Activated B cell treated with CpG ODN at 0.5 μM for 24 hours (primary cell): ENCODE measurements at regions not wholly inside any gene's neighbourhood (a gene's known extent, or its start where the extent isn't known, plus 50 kb on each side); places are given as distances from the start of the nearest gene placed in this dataset.

Experiments
- ATAC-seq: fragments of 200-7000 bp; cut with Tn5 transposase; one replicate; pipeline ENCODE4 v1.10.0; 2021; ENCODE audit warnings: low read depth, mild to moderate bottlenecking, moderate library complexity
- CTCF ChIA-PET: fragments of 350-600 bp; sonication (Branson Sonifier 250); formaldehyde crosslinking; loops from one replicate; lab custom pipeline; 2021; ENCODE audit warnings: antibody characterized with exemption; lab: Charles Lee
- POLR2A ChIA-PET: fragments of 350-600 bp; sonication (Branson Sonifier 250); formaldehyde crosslinking; loops from one replicate; lab custom pipeline; 2021; ENCODE audit warnings: antibody characterized with exemption; lab: Charles Lee
- DNase-seq: peaks from one replicate; pipeline ENCODE4 v3.0.0; 2022
- H3K27ac Mint-ChIP-seq: one replicate; pipeline ENCODE4 v1.8.0; 2020; ENCODE audit warnings: mixed read lengths
- H3K27me3 Mint-ChIP-seq: one replicate; pipeline ENCODE4 v1.8.0; 2021; ENCODE audit warnings: mixed read lengths
- H3K36me3 Mint-ChIP-seq: one replicate; pipeline ENCODE4 v1.8.0; 2021; ENCODE audit warnings: low read depth, mixed read lengths
- H3K4me1 Mint-ChIP-seq: one replicate; pipeline ENCODE4 v1.8.0; 2021; ENCODE audit warnings: mixed read lengths
- H3K4me3 Mint-ChIP-seq: one replicate; pipeline ENCODE4 v1.8.0; 2020; ENCODE audit warnings: mild to moderate bottlenecking, mixed read lengths
- H3K9me3 Mint-ChIP-seq: one replicate; pipeline ENCODE4 v1.8.0; 2020; ENCODE audit warnings: mixed read lengths
- intact Hi-C: fragments of 100-400 bp; cut with micrococcal nuclease; formaldehyde crosslinking; loops from one replicate; pipeline ENCODE4 v1.15.1; 2024
- TF ChIP-seq, protein P1 (sequence below): fragments of 200-600 bp; IDR thresholded peaks from one replicate; pipeline ENCODE4 v1.8.0; 2022; ENCODE audit warnings: antibody characterized with exemption, mild to moderate bottlenecking

DNA sequence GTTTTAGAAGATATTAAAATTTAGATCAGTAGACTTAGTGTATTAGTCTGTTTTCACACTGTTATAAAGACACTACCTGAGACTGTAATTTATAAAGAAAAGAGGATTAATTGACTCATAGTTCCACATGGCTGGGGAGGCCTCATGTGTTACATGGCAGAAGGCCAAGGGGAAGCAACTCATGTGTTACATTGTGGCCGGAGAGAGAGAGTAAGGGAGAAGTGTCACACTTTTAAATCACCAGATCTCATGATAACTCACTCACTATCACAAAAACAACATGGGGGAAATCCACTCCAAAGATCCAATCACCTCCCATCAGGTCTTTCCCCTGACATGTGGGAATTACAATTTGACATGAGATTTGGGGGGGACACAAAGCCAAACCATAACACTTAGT lies 1159.7 kb upstream of the PCDH7 start:
- TF ChIP-seq, protein P1, sequence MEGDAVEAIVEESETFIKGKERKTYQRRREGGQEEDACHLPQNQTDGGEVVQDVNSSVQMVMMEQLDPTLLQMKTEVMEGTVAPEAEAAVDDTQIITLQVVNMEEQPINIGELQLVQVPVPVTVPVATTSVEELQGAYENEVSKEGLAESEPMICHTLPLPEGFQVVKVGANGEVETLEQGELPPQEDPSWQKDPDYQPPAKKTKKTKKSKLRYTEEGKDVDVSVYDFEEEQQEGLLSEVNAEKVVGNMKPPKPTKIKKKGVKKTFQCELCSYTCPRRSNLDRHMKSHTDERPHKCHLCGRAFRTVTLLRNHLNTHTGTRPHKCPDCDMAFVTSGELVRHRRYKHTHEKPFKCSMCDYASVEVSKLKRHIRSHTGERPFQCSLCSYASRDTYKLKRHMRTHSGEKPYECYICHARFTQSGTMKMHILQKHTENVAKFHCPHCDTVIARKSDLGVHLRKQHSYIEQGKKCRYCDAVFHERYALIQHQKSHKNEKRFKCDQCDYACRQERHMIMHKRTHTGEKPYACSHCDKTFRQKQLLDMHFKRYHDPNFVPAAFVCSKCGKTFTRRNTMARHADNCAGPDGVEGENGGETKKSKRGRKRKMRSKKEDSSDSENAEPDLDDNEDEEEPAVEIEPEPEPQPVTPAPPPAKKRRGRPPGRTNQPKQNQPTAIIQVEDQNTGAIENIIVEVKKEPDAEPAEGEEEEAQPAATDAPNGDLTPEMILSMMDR: no peak
- DNase-seq (no peak), ATAC-seq (no peak)
- intact Hi-C loops: no loop called here
- CTCF ChIA-PET: no interaction called here
- POLR2A ChIA-PET: no interaction called here
- no peak overlapping the region for H3K27ac Mint-ChIP-seq
- no peaks in the 10 kb centered on the region for H3K4me1 Mint-ChIP-seq
- H3K9me3 Mint-ChIP-seq: peaks cover 5% of the 10 kb centered on the region
- H3K27me3 Mint-ChIP-seq: no peaks in the 10 kb centered on the region
- no peaks in the 10 kb centered on the region for H3K36me3 Mint-ChIP-seq
- H3K4me3 Mint-ChIP-seq: no peak overlapping the region

DNA sequence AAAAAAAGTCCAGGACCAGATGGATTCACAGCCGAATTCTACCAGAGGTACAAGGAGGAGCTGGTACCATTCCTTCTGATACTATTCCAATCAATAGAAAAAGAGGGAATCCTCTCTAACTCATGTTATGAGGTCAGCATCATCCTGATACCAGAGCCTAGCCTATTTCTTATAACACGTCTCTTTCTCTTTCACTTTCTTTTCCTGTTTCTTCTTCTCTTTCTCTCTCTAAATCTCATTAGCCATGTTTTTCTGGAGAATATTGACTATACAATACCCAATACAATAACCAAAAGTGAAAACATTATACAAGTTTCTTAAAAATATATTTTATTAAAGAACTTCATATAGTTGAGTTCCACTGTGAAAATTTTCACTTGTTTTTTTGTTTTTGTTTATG lies 1154.9 kb upstream of the PCDH7 start:
- no peak overlapping the region for H3K27ac Mint-ChIP-seq
- DNase-seq (no peak), ATAC-seq (no peak)
- ChIA-PET CTCF (no interaction called here), POLR2A (no interaction called here)
- no peaks in the 10 kb centered on the region for H3K27me3 Mint-ChIP-seq
- TF ChIP-seq, protein P1: no peak
- no peak overlapping the region for H3K4me3 Mint-ChIP-seq
- H3K9me3 Mint-ChIP-seq: no peaks in the 10 kb centered on the region
- H3K4me1 Mint-ChIP-seq: no peaks in the 10 kb centered on the region
- H3K36me3 Mint-ChIP-seq: no peaks in the 10 kb centered on the region
- intact Hi-C loops: no loop called here

DNA sequence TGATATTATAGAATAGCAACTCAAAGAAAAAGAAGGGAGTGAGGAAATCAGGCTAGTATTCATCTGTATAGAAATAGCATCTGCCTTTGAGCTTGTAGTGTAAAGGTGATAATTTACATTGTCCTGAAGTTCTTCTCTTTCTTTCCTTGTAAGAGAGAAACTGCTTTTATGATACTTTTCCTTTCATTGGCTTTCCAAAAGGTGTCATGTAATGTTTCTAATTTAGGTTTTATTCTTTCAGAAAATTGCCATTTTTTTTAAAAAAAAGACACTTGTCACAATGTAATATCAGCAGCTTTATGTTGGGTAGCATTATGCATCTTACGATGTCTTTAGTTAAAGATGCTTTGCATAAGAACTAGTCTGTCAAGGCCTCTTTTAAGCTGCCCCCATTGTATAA lies 1153.8 kb upstream of the PCDH7 start:
- H3K27me3 Mint-ChIP-seq: no peaks in the 10 kb centered on the region
- POLR2A ChIA-PET: no interaction called here
- no peaks in the 10 kb centered on the region for H3K4me1 Mint-ChIP-seq
- TF ChIP-seq, protein P1: no peak
- no peak for DNase-seq
- CTCF ChIA-PET: no interaction called here
- ATAC-seq: no peak
- intact Hi-C loops: no loop called here
- no peak overlapping the region for H3K4me3 Mint-ChIP-seq
- H3K36me3 Mint-ChIP-seq: no peaks in the 10 kb centered on the region
- H3K27ac Mint-ChIP-seq: no peak overlapping the region
- peaks cover 2% of the 10 kb centered on the region for H3K9me3 Mint-ChIP-seq

DNA sequence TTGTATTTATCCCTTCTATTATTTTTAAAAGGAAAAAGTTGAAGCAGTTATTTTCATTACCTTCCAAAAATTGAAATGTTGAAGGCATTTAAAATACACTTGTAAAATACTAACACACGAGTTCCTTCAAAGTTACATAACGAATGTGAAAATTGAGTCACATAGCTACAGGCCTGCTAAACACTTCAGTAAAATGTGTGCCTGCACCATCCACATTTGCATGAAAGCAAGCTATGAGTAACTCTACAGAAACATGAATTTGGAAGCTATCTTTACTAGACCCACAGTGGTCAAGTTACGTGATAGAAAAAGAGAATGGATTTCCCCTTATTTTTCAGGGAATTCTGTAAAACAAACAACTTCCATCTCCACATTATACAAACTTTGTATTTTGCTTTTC lies 1148.8 kb upstream of the PCDH7 start:
- DNase-seq: no peak
- ChIA-PET CTCF (no interaction called here), POLR2A (no interaction called here)
- intact Hi-C loops: no loop called here
- Mint-ChIP-seq H3K36me3 (no peaks in the 10 kb centered on the region), H3K27ac (no peak overlapping the region), H3K4me1 (no peaks in the 10 kb centered on the region), H3K9me3 (peaks cover 7% of the 10 kb centered on the region), H3K4me3 (no peak overlapping the region), H3K27me3 (no peaks in the 10 kb centered on the region)
- no peak for ATAC-seq
- TF ChIP-seq, protein P1: no peak

DNA sequence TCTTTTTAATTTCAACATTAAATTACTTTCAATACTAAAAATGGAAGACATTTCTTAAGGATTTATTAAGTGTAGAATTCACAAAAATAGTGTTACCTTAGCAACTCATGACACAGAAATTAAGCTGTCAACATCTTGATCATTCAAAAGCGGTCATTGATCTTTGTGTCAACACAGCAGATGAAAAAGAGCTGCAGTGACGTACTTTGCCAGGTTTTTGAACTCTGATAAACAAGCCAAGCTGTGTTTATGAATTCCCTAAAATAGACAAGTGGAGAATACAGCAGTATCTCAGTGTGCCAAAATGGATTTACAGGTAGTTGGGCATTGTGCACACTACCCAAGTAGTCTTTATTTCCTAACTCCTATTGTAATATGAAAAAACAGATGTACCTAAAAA lies 1141.8 kb upstream of the PCDH7 start:
- intact Hi-C loops: no loop called here
- no peak overlapping the region for H3K27ac Mint-ChIP-seq
- H3K9me3 Mint-ChIP-seq: peaks cover 5% of the 10 kb centered on the region
- H3K4me3 Mint-ChIP-seq: no peak overlapping the region
- no peaks in the 10 kb centered on the region for H3K36me3 Mint-ChIP-seq
- POLR2A ChIA-PET: no interaction called here
- DNase-seq (no peak), ATAC-seq (no peak)
- H3K27me3 Mint-ChIP-seq: no peaks in the 10 kb centered on the region
- TF ChIP-seq, protein P1: no peak
- no peaks in the 10 kb centered on the region for H3K4me1 Mint-ChIP-seq
- CTCF ChIA-PET: no interaction called here
